ENCODE measurements at regions not wholly inside any gene's neighbourhood (a gene's known extent, or its start where the extent isn't known, plus 50 kb on each side); places are given as distances from the start of the nearest gene placed in this dataset.

DNA sequence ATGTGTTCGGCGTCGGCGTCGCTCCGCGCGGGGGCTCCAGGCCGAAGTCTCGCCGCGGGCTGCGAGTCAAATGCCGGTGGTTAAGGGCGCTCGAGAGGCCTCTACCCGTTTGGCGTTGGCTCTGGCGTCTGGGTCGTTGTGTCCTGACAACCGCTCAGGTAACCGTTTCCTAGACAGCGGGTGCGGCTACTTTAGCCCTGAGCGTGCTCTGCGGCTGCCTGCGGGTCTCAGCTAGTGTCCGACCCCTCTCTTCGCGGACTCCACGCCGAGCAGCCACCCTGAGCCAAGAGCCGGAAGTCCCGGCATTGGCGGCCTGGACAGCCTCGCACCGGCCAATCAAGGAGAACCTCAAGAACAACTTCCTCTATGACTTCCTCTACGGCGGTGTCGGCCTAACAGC, 173.4 kb downstream of the SETD4 start:
- TF ChIP-seq CTCF (IDR thresholded peaks at IDR 0.05) (no peak), POLR2A (IDR thresholded peaks at IDR 0.05) (no peak), POLR2AphosphoS5 (IDR thresholded peaks at IDR 0.05) (no peak), EP300 (IDR thresholded peaks at IDR 0.05) (no peak)

Data from upper lobe of left lung (tissue), 4 donors.